SK-N-SH treated with all-trans-retinoic acid at 6 μM for 48 hours (cell line): ENCODE measurements at regions not wholly inside any gene's neighbourhood (a gene's known extent, or its start where the extent isn't known, plus 50 kb on each side); places are given as distances from the start of the nearest gene placed in this dataset.

ENCODE experiments used
- ATAC-seq: fragments of 200-7000 bp; cut with Tn5 transposase; 3 replicates; pipeline ENCODE4 v1.9.1; 2020; ENCODE audit warnings: mild to moderate bottlenecking, moderate library complexity
- ARNTL ChIP-seq: fragments of 450-650 bp; formaldehyde crosslinking; IDR thresholded peaks from 2 replicates; pipeline ENCODE4 v1.5.0; 2020; ENCODE audit warnings: low read depth, mild to moderate bottlenecking, moderate library complexity, borderline replicate concordance
- BACH2 ChIP-seq: fragments of 250-450 bp; sonication (Bioruptor Pico); IDR thresholded peaks from 2 replicates; pipeline ENCODE4 v1.9.0; 2021; ENCODE audit warnings: mild to moderate bottlenecking, borderline replicate concordance
- CREB5 ChIP-seq: fragments of 250-450 bp; sonication (Bioruptor Pico); IDR thresholded peaks from 2 replicates; pipeline ENCODE4 v1.5.1; 2020; ENCODE audit warnings: low read depth, mild to moderate bottlenecking, moderate library complexity
- CSDC2 ChIP-seq: fragments of 250-450 bp; sonication (Bioruptor Pico); IDR thresholded peaks from 2 replicates; pipeline ENCODE4 v1.5.0; 2020; ENCODE audit warnings: mild to moderate bottlenecking, moderate library complexity
- ESRRG ChIP-seq: fragments of 250-450 bp; sonication (Bioruptor Pico); IDR thresholded peaks from 2 replicates; pipeline ENCODE4 v1.6.1; 2021; ENCODE audit warnings: mild to moderate bottlenecking
- ISL1 ChIP-seq: fragments of 250-450 bp; sonication (Bioruptor Pico); IDR thresholded peaks from 2 replicates; pipeline ENCODE4 v2.1.2; 2022; ENCODE audit warnings: mild to moderate bottlenecking, moderate library complexity
- OSR1 ChIP-seq: fragments of 250-450 bp; sonication (Bioruptor Pico); IDR thresholded peaks from 2 replicates; pipeline ENCODE4 v1.8.0; 2022; ENCODE audit warnings: moderate library complexity, mild to moderate bottlenecking, inconsistent platforms
- POU6F1 ChIP-seq: fragments of 250-450 bp; sonication (Bioruptor Pico); IDR thresholded peaks from 2 replicates; pipeline ENCODE4 v1.8.0; 2021; ENCODE audit warnings: low read depth, mild to moderate bottlenecking, moderate library complexity, borderline replicate concordance
- PPARA ChIP-seq: fragments of 250-450 bp; sonication (Bioruptor Pico); IDR thresholded peaks from 2 replicates; pipeline ENCODE4 v1.5.0; 2020; ENCODE audit warnings: mild to moderate bottlenecking, borderline replicate concordance
- RARB ChIP-seq: fragments of 250-450 bp; sonication (Bioruptor Pico); IDR thresholded peaks from 2 replicates; pipeline ENCODE4 v1.8.0; 2021; ENCODE audit warnings: mild to moderate bottlenecking, moderate library complexity
- SNAI2 ChIP-seq: fragments of 250-450 bp; sonication (Bioruptor Pico); IDR thresholded peaks from 2 replicates; pipeline ENCODE4 v1.5.0; 2020; ENCODE audit warnings: mild to moderate bottlenecking, moderate library complexity
- TCF4 ChIP-seq: fragments of 250-450 bp; sonication (Bioruptor Pico); IDR thresholded peaks from 2 replicates; pipeline ENCODE4 v1.8.0; 2021; ENCODE audit warnings: mild to moderate bottlenecking, moderate library complexity, borderline replicate concordance
- TOX ChIP-seq: fragments of 250-450 bp; sonication (Bioruptor Pico); IDR thresholded peaks from 2 replicates; pipeline ENCODE4 v1.8.0; 2021; ENCODE audit warnings: mild to moderate bottlenecking, moderate library complexity, borderline replicate concordance
- ZFP3 ChIP-seq: fragments of 250-450 bp; sonication (Bioruptor Pico); IDR thresholded peaks from 2 replicates; pipeline ENCODE4 v1.5.0; 2020; ENCODE audit warnings: mild to moderate bottlenecking, moderate library complexity
- ZFP30 ChIP-seq: fragments of 450-650 bp; formaldehyde crosslinking; IDR thresholded peaks from 2 replicates; pipeline ENCODE4 v1.5.0; 2022; ENCODE audit warnings: mild to moderate bottlenecking, moderate library complexity
- ZNF70 ChIP-seq: fragments of 450-650 bp; formaldehyde crosslinking; IDR thresholded peaks from 2 replicates; pipeline ENCODE4 v1.5.0; 2020; ENCODE audit warnings: mild to moderate bottlenecking, moderate library complexity
- ZNF8 ChIP-seq: fragments of 450-650 bp; formaldehyde crosslinking; IDR thresholded peaks from 2 replicates; pipeline ENCODE4 v1.5.0; 2020; ENCODE audit warnings: mild to moderate bottlenecking, moderate library complexity
- TF ChIP-seq, protein P1 (sequence below): fragments of 250-450 bp; sonication (Bioruptor Pico); IDR thresholded peaks from 2 replicates; pipeline ENCODE4 v1.5.1; 2021; ENCODE audit warnings: mild to moderate bottlenecking, moderate library complexity
- TF ChIP-seq, protein P2 (sequence below): fragments of 250-450 bp; sonication (Bioruptor Pico); IDR thresholded peaks from 2 replicates; pipeline ENCODE4 v1.5.0; 2020; ENCODE audit warnings: mild to moderate bottlenecking, moderate library complexity

DNA sequence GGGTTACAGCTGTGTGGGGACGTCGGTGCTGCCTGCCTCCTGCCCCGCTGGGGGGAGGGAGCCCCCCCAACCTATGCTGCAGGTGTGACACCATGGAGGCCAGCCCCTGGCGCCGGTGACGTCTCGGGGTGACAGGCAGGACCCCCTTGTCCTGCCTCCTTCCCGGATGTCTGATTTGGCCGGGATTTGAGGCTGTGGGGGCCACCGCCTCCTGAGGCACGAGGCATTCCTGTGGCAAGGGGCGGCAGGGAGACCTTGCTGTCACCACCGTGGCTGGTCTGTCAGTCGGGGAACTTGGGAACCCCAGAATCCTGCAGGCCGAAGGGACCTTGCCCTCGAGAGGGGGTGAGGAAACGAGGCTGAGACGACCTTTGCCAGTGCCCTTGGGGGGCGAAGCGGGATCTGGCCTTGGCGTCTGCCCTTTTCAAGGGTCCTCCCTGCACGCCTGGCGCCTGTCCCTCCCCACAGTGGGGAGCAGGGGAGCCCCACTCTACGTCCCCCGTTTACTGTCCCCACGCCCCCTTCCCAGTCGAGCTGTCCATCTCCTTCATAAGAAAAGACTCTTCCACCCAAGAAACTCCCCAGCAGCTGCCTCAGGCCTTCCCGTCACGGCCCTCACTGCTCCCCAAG lies 74.4 kb downstream of the METRNL start (continued):
- TF ChIP-seq POU6F1 (CRISPR knock-in tag) (no peak), ZFP30 (CRISPR knock-in tag) (no peak), ZNF8 (no peak), CREB5 (no peak), PPARA (CRISPR knock-in tag) (no peak), OSR1 (CRISPR knock-in tag) (no peak)

- ATAC-seq, result no peak
- TF ChIP-seq TOX (CRISPR knock-in tag) (no peak), ZFP3 (CRISPR knock-in tag) (no peak), ZNF70 (CRISPR knock-in tag) (no peak), SNAI2 (CRISPR knock-in tag) (no peak), ESRRG (no peak), RARB (CRISPR knock-in tag) (no peak), CSDC2 (CRISPR knock-in tag) (no peak), ZNF8 (no peak), BACH2 (CRISPR knock-in tag) (no peak), CREB5 (no peak)
- TF ChIP-seq, protein P1, sequence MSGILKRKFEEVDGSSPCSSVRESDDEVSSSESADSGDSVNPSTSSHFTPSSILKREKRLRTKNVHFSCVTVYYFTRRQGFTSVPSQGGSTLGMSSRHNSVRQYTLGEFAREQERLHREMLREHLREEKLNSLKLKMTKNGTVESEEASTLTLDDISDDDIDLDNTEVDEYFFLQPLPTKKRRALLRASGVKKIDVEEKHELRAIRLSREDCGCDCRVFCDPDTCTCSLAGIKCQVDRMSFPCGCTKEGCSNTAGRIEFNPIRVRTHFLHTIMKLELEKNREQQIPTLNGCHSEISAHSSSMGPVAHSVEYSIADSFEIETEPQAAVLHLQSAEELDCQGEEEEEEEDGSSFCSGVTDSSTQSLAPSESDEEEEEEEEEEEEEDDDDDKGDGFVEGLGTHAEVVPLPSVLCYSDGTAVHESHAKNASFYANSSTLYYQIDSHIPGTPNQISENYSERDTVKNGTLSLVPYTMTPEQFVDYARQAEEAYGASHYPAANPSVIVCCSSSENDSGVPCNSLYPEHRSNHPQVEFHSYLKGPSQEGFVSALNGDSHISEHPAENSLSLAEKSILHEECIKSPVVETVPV, result no peak
- TF ChIP-seq, protein P2, sequence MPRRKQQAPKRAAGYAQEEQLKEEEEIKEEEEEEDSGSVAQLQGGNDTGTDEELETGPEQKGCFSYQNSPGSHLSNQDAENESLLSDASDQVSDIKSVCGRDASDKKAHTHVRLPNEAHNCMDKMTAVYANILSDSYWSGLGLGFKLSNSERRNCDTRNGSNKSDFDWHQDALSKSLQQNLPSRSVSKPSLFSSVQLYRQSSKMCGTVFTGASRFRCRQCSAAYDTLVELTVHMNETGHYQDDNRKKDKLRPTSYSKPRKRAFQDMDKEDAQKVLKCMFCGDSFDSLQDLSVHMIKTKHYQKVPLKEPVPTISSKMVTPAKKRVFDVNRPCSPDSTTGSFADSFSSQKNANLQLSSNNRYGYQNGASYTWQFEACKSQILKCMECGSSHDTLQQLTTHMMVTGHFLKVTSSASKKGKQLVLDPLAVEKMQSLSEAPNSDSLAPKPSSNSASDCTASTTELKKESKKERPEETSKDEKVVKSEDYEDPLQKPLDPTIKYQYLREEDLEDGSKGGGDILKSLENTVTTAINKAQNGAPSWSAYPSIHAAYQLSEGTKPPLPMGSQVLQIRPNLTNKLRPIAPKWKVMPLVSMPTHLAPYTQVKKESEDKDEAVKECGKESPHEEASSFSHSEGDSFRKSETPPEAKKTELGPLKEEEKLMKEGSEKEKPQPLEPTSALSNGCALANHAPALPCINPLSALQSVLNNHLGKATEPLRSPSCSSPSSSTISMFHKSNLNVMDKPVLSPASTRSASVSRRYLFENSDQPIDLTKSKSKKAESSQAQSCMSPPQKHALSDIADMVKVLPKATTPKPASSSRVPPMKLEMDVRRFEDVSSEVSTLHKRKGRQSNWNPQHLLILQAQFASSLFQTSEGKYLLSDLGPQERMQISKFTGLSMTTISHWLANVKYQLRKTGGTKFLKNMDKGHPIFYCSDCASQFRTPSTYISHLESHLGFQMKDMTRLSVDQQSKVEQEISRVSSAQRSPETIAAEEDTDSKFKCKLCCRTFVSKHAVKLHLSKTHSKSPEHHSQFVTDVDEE (CRISPR knock-in tag), result no peak
- TF ChIP-seq, all 23 proteins: peak for 0
Observed at GRCh38 chr17:83154311-83155127, 75.1 kb downstream of the METRNL start.

DNA sequence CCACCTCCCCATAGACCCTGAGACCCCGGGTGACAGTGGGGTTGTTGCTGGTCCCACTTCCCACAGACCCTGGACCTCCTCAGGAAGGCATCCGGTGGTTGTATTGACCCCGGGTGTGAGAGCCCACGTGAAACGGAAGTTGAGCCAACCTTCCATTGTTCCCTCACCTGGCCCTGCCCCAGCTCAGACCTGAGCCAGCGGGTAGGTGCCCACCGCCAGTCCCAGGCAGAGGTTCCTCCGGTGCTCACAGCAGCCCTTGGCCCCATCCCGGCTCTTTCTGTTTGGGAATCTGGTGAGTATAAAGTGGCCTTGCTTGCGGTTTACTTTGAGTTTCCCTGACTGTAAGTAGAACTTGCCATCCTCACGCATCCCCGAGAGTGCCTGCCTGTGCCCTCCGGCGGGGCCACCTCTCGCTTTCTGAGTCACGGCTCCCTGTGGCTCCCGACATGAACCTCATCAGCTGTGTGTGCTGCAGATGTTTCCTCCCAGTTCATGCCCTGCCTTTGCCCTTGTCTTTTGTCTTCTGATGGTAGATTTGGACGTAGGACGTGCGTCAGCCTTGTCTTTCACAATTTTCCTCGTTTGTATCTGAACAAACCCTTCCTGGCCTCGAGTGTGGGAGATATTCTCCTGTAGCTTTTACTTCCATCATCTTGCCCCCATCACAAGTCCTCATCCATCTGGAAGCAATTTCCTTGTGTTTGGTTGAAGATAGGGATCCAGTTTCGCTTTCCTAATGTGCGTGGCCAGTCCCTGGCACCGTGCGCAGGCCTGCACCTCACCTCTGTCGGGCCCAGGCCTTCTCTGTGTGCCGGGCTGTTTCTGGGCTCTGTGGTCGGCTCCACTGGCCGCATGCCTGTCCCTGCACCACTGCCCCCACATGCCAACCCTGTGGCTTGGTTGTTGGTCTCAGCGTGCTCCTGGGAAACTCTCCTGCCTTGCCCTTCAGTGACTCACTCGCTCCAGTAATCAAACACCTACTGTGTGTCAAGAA lies 76.0 kb downstream of the METRNL start:
- peak; percentile 70; the same call in 2 of the 3 replicates for ATAC-seq
- TF ChIP-seq ZFP30 (CRISPR knock-in tag) (no peak), ISL1 (CRISPR knock-in tag) (no peak), ARNTL (CRISPR knock-in tag) (no peak), TCF4 (CRISPR knock-in tag) (peak; percentile 66; the same call in 1 of the 2 replicates)
